Hematopoietic multipotent progenitor cell (in vitro differentiated cells): ENCODE measurements at regions not wholly inside any gene's neighbourhood (a gene's known extent, or its start where the extent isn't known, plus 50 kb on each side); places are given as distances from the start of the nearest gene placed in this dataset.
A peak's percentile ranks its signal among the peaks of the same experiment; 100 is the strongest.

Source experiments
- DNase-seq, 3 donors: peaks; one replicate each; pipeline ENCODE4 v3.0.0-alpha.2; 2011 to 2015; ENCODE audit warnings: low read depth in 2 of 3, low spot score in 2 of 3

DNA sequence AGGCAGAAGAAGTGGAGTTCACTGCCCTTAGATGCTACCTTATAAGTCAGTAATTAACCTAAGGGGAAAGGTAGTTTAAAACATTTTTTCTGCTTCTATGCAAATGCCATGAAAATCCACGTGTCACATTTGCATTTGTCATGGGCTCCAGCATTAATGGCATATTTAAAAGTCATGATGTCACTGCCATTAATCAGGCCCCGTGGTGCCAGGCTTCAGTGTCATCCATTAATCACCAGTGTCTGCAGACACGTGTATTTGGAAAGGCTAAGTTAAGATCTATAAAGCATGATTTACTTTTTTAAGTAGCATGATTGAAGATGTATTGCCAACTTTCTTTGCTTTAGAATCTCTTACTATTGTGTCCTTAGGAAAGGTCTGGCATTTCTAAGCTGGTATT, 857.8 kb downstream of the TUSC7 start:
- no peak for DNase-seq

DNA sequence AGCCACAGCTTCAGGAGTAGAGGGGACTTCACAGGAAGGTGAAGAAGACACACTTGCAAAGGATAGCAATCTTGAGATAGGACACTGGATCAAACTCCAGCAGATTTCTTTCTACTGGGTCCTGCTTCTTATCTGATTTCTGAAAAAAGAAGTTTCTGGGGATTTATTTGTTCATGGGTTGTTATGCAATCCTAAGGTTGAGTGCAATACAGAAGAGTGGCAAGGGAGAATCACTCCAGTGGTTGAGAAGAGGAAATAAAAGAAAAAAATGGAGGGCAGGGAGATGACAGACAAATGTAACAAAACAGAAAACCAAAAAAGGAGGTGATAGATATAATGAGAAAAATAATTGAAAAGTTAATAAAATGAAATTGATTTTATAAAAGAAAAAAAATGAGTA, 858.3 kb downstream of the TUSC7 start:
- no peak for DNase-seq

DNA sequence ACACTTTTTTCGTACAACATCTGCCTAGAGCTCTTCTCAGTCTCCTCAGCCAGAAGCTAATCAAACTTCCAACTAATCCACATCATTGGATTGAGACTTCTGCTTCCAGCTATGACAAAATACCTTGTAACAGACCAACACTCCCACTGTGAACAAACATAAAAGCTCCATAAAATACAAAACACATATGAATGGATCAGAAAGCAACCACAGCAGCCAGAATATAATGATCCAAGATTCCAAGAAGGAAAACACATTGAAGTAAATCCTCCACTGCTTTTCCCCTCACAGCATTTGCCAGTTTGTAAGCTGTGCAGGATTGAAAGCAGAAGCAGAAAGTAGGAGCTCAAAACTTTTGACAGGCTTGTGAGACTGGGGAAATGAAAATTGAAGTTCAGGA, 863.2 kb downstream of the TUSC7 start:
- DNase-seq = no peak

DNA sequence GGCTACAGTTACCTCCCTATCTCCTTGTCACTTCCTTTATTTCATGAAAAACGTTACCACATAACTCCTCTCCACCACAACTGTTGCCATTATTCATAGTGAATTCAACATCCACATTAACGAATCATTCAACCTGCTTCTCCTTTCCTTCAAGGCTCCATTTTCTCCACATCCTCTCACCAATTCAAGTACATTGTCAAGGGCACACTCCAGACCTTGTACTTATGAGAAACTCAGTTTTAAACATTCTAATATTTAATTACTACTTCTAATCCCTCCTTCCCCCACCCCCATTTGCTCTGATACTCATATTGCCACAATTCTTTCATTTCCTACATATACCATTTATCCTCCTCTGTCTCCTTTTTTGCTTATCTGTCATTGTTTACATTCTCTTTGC, 871.2 kb downstream of the TUSC7 start:
- DNase-seq = no peak

- no peak for DNase-seq
Observed at GRCh38 chr3:117586161-117586560, 876.6 kb downstream of the TUSC7 start.

- DNase-seq = no peak
Observed at GRCh38 chr3:117587416-117587815, 877.8 kb downstream of the TUSC7 start.

DNA sequence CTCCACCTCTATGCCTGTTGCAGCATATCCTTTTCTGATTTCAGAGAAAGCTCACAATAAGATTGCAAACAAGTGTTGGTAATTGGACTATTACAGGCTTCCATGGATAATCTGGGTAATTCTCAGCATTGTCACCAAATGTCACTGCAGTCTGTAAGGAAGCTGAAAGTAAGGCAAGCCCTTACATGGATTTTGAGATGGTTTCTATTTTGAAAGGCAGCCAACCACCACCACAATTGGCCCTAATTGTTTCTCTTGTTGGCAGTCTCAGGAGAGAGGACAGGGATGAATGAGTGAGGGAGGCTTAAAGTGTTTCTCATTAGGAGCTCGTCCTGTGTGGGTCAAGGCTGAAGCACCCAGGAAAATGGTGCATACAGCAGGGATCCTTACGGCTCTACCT, 879.9 kb downstream of the TUSC7 start:
- no peak for DNase-seq

GRCh38 chr3:117595615-117596014, 886.0 kb downstream of the TUSC7 start:
- no peak for DNase-seq

DNA sequence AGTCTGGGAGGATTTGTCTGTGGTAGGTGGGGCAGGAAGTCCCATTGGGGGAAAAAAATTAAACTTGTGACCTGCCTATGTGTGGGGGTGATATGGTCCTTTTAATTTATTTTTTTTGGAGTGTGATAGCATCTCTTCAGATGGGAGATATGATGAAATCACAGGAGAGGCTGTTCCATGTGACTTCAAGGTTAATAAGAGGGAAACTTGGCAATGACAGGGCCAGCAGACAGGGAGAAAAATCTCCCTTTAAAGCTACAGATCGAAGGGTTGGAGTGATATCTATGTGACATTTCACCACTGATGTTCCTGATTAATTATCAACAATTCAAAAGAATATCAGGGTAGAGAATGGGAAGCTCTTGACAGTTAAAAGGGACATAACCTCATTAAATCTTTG, 886.9 kb downstream of the TUSC7 start:
- no peak for DNase-seq

DNA sequence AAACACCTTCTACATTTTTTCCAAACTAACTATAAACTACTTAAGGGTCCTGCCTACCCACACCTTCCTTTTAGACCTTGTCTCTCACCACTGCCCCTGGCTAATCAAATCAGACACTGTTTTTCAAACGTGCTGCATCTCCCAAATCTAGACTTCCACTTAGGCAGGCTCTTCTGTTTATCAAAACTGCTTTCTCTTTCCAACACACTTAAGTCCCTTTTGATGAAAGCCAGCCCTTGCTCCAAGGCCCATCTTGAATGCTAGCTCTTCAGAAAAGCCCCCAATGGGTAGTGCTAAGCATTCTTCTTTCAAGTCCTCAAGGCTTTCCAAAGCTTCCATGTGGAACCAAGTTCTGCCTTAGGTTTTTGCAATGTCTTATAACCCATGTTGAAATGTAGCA, 888.3 kb downstream of the TUSC7 start:
- no peak for DNase-seq

DNA sequence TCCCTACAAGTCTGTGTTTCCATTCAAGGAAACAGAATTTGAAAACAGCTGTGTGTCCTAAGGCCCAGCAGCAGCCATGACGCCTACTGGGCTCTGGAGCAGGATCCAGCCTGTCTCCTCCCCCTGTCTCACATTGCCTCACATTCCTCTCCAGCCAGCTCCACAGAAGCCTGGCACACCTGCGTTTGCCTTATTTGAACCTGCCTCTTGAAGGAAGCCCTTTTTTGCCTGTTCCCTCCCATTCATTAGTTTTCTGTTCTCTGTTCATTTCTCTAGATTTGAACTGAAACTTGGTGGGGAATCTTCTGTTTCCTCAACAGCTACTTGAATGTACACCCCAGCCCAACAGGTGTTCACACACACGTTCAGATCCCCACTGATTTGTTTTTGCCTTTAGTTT, 890.5 kb downstream of the TUSC7 start:
- DNase-seq = no peak

- DNase-seq = no peak
Observed at GRCh38 chr3:117600666-117601065, 891.1 kb downstream of the TUSC7 start.

DNA sequence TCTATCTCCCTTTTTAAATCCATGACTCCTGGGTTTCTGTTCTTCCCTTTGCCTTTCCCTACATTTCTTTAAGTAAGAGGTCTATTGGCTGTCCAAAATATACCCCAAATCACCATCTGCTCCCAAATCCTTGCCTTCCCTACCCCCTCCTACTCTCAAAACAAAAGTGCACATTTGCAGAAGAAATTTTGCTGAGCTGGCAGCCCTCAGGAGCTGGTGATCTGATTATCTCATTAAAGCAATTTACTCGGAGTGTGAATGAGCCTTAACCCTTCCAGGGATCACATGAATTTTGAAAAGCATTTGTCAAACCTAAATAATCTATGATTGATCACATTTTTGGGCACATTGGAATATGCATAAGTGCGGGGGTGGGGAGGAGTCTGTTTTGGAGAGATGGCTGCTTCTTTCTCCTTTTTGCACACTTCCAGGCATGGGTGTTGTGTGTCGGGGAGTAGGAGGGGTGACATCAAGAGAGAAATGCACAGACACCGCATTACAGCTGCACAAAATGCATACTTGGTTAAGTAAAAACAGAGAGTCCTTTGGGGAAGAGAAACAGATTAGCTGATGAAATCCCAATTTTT, 892.6 kb downstream of the TUSC7 start:
- DNase-seq = no peak

DNA sequence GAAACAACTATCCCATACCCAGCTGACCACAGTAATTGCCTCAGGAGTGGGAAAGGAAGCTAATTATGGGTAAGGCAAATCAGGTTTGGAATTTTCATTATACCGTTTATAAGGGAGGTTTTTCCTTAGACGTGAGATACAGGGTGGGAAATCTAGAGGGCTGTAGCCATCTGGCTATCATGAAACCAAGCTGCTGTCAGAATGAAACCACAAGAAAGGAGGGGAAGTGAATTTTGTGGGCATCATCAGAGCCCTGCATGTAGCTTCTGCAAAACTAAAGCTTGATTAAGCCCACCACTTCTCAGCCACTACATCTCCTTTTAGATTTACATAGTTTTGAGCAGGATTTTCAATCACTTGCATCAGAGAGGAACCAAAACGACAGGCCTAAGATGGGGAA, 893.5 kb downstream of the TUSC7 start:
- DNase-seq = peak in 2 of 3 donors; percentile 40 to 69

DNA sequence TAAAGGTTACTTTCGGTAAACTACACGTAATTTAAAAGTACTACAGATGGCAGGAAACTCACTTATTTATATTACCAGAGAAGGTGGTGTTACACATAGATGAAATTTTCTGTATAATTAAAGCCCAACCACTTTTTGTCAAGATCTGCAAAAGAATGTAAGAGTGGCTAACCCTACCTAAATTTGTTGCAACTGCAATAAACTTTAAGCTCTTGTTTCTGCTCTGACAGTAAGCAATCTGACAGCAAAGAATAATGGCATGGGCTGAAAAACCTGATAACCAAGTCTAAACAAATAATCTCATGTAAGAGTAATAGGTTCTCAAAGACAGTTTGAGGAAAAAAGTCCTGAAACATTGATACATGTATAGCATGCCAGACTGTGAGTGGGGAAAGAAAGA, 897.3 kb downstream of the TUSC7 start:
- DNase-seq = no peak

- DNase-seq = no peak
Observed at GRCh38 chr3:117609330-117609729, 899.8 kb downstream of the TUSC7 start.

- no peak for DNase-seq
Observed at GRCh38 chr3:117610156-117610555, 900.6 kb downstream of the TUSC7 start.

- DNase-seq = no peak
Observed at GRCh38 chr3:117611211-117611610, 901.6 kb downstream of the TUSC7 start.

- DNase-seq = no peak
Observed at GRCh38 chr3:117616227-117616626, 906.6 kb downstream of the TUSC7 start.

DNA sequence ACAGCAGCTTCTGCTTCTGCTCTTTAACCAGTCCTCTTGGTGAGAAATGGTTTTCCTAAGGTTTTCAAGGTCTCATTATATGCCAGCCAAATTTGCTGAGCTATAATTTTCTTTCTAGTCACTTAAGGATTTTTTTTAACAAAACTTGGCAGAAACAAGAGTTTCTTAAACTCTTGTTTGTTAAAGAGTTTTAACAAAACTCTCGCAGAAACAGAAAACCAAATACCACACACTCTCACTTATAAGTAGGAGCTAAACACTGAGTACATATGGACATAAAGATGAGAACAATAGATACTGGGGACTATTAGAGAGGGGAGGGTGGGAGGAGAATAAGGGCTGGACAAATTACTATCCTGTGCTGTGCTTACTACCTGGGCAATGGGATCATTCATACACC, 908.3 kb downstream of the TUSC7 start:
- no peak for DNase-seq

DNA sequence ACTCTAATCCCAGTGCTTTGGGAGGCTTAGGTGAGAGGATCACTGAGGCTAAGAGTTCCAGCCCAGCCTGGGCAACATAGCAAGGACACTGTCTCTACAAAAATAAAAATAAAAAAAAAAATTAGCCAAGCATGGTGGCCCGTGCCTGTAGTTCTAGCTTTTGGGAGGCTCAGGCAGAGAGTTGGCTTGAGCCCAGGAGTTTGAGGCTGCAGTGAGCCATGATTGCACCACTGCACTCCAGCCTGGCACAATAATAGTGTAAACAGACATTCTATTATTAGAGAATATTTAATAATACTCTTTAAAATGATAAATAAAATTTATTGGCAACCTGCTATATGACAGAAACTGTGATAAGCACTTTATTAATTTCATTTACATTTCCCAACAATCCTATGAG, 908.9 kb downstream of the TUSC7 start:
- no peak for DNase-seq

DNA sequence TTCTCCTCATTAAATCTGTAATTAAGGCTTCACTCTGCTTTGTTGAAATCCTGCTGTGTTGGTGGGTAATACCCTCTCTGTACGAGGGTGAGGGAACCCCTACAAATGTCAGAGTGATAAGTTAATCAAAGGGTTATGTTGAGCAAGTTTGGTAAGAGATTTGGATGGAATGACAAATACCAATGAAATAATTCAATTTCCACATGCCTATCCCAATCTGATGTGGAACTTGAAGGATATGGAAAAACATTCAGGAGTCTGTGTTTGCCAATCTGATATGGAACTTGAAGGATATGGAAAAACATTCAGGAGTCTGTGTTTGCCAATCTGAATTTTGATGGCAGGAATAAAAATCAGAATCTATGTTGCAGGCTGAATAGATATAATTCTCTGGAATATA, 910.2 kb downstream of the TUSC7 start:
- DNase-seq = no peak

DNA sequence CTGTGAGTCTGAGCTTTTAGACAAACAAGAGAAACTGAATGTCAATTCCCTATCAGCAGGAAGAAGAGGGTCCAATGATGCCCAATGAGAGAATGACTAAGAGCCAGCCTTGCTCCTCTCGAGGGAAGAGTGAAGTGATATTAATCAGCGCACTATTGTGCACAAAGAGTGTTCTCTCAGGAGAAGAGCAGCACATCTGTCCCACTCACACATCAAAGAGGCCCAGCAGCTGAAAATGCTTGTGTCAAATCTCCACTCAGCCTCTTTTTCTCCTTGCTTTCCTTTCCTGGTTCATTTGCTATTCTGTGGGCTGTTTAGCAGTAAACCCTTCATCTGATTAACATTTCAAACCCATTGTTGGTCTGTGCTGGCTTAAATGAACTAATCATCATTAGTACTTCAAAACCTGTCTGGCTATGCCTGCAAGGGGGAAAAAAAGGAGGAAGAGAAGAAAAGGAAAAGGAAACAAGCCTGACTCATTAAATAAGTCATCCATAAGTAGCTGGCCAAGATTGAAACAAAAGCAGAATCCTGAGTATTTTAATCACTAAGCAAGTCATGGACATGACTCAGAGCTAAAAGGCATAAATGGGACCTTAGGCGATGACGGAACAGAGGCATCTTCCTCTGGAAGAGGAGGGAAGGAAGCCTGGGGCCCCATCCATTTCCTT, 912.7 kb downstream of the TUSC7 start:
- no peak for DNase-seq
